Heart right ventricle (tissue), 16 donors: ENCODE measurements at regions not wholly inside any gene's neighbourhood (a gene's known extent, or its start where the extent isn't known, plus 50 kb on each side); places are given as distances from the start of the nearest gene placed in this dataset.

ENCODE experiments used
- ATAC-seq, 8 donors: fragments of 200-7000 bp; cut with Tn5 transposase; one replicate each; pipeline ENCODE4 v1.9.1; 2020; ENCODE audit warnings: mild to moderate bottlenecking in 8 of 8, moderate library complexity in 8 of 8, moderate number of reproducible peaks in 1 of 8
- DNase-seq, 2 donors: peaks; one replicate each; pipeline ENCODE4 v3.0.0-alpha.2; 2020
- H3K27ac ChIP-seq, 10 donors: fragments of 200-600 bp; sonication (generic) in 2 of 10; one replicate each; pipeline versions ENCODE4 v1.5.0 to v1.8.0; 2020 to 2022; ENCODE audit warnings: mild to moderate bottlenecking in 3 of 10
- H3K27me3 ChIP-seq, 7 donors: fragments of 200-600 bp; one replicate each; pipeline ENCODE4 v1.8.0; 2021 to 2022; ENCODE audit warnings: mild to moderate bottlenecking in 2 of 7
- H3K36me3 ChIP-seq, 9 donors: fragments of 200-600 bp; sonication (generic) in 1 of 9; one replicate each; pipeline versions ENCODE4 v1.5.0 to v1.8.0; 2020 to 2022; ENCODE audit warnings: mild to moderate bottlenecking in 2 of 9
- H3K4me1 ChIP-seq, 9 donors: fragments of 200-600 bp; sonication (generic) in 1 of 9; one replicate each; pipeline versions ENCODE4 v1.5.0 to v1.8.0; 2020 to 2022; ENCODE audit warnings: mild to moderate bottlenecking in 4 of 9
- H3K4me3 ChIP-seq, 10 donors: fragments of 200-600 bp; sonication (generic) in 2 of 10; one replicate each; pipeline versions ENCODE4 v1.5.0 to v1.8.0; 2020 to 2022; ENCODE audit warnings: mild to moderate bottlenecking in 7 of 10, moderate library complexity in 2 of 10
- H3K9me3 ChIP-seq, 11 donors: fragments of 200-600 bp in 10 of 11; sonication (generic) in 2 of 11; one replicate each; pipeline versions ENCODE4 v1.5.0 to v1.8.0; 2013 to 2022; ENCODE audit warnings: mild to moderate bottlenecking in 2 of 11, control low read depth in 1 of 11, moderate library complexity in 1 of 11
- WGBS, 2 donors: extraction: QIAGEN DNeasy Blood & Tissue Kit; methylation state at CpG; one replicate each; pipeline ENCODE4 v1.1.7; 2013; ENCODE audit warnings: inconsistent platforms in 1 of 2; 5-methylcytosine and 5-hydroxymethylcytosine counted together
- intact Hi-C, 10 donors: fragments of 100-400 bp; cut with DNase I; formaldehyde crosslinking; loops; one replicate each; pipeline versions ENCODE4 v1.11.1 to v1.14.2; 2022
- TF ChIP-seq, protein P1 (sequence below), 9 donors: fragments of 200-600 bp; sonication (generic) in 2 of 9; IDR thresholded peaks; one replicate each; pipeline versions ENCODE4 v1.5.0 to v1.8.0; 2021 to 2022; ENCODE audit warnings: antibody characterized with exemption in 9 of 9, mild to moderate bottlenecking in 5 of 9, moderate library complexity in 1 of 9
- donor health status: Arrhythmogenic right ventricular cardiomyopathy.
- donor health status: ischemic (EF 13 %, LVEDD 7.1; RV severe dilation, severe dysfunction).
- donor health status: healthy with polysubstance abuse.
- donor health status: DM: no; HTN: yes; CAD: no.
- donor health status: DM: no; HTN: no; CAD: no.
- donor health status: ischemic (EF 25% LVEDD 6.9; RV normal size, moderate dysfunction).
- donor health status: ischemic (EF 25% LVEDD 5.7; RV mildly dilated, moderate dysfunction).
- donor health status: healthy.
- donor health status: DM: yes; HTN: yes; CAD: no.
- donor health status: Ischemic cardiomyopathy.
- donor health status: ischemic (EF 35%, LVEDD 5.7; RV mildly dilated, moderate dysfunction).
- donor health status: nonischemic (EF 11% LVEDD 7.7; RV severe dilation, severe dysfunction).
- donor health status: DM: yes; HTN: yes; CAD: no.
- donor health status: PGD.
- donor health status: ischemic (EF 29% LVEDD 5.4; RV normal size, mild dysfunction).
- donor health status: nonischemic (EF 23%, LVEDD 6.1; RV moderate dilation, normal function).

DNA sequence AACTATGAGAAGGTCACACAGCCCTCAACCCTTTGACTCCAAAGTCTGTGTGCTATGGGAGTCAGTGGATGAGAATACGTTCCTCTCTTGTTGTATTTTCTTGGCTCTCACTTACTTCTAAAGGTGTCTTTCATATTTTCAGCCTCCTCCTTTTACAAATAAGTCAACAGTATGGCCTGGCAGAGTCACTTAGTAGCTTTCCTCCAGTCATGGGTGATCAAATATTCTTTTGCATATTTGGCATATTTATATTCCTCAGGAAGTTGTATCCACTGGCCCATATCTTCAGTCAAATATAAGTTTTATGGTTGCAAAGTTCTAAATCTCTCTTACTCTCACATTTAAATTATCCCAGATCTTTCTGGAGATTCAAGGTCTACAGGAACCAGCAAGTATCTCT is 327.5 kb downstream of the ETS1 start:
- intact Hi-C loops, result loop anchor here in 1 of 10 donors (10.0 kb wide), 1 partner anchor 55 kb away; no protein-coding TSS in a partner anchor
- TF ChIP-seq, protein P1, sequence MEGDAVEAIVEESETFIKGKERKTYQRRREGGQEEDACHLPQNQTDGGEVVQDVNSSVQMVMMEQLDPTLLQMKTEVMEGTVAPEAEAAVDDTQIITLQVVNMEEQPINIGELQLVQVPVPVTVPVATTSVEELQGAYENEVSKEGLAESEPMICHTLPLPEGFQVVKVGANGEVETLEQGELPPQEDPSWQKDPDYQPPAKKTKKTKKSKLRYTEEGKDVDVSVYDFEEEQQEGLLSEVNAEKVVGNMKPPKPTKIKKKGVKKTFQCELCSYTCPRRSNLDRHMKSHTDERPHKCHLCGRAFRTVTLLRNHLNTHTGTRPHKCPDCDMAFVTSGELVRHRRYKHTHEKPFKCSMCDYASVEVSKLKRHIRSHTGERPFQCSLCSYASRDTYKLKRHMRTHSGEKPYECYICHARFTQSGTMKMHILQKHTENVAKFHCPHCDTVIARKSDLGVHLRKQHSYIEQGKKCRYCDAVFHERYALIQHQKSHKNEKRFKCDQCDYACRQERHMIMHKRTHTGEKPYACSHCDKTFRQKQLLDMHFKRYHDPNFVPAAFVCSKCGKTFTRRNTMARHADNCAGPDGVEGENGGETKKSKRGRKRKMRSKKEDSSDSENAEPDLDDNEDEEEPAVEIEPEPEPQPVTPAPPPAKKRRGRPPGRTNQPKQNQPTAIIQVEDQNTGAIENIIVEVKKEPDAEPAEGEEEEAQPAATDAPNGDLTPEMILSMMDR (IDR thresholded peaks at IDR 0.05), result no peak
- no peaks in the 10 kb centered on the region for H3K36me3 ChIP-seq
- 87 to 90% methylated on average over 1 of the region's 1 CpG for WGBS, 2 donors
- ATAC-seq, result no peak
- no peaks in the 10 kb centered on the region for H3K27me3 ChIP-seq
- H3K4me1 ChIP-seq, result no peaks in the 10 kb centered on the region
- DNase-seq, result no peak
- H3K4me3 ChIP-seq, result no peak overlapping the region
- no peaks in the 10 kb centered on the region for H3K9me3 ChIP-seq
- no peak overlapping the region for H3K27ac ChIP-seq

GRCh38 chr11:128254941-128255340 is 332.4 kb downstream of the ETS1 start:
- Histone ChIP-seq H3K27me3 (no peaks in the 10 kb centered on the region), H3K4me1 (no peaks in the 10 kb centered on the region), H3K4me3 (no peak overlapping the region), H3K27ac (no peak overlapping the region), H3K9me3 (no peaks in the 10 kb centered on the region), H3K36me3 (no peaks in the 10 kb centered on the region)
- TF ChIP-seq, protein P1 (IDR thresholded peaks at IDR 0.05), result no peak
- intact Hi-C loops, result no loop called here
- DNase-seq, result no peak
- no peak for ATAC-seq

- intact Hi-C loops, result no loop called here
- Histone ChIP-seq H3K27me3 (no peaks in the 10 kb centered on the region), H3K27ac (no peak overlapping the region), H3K36me3 (no peaks in the 10 kb centered on the region), H3K4me1 (peaks cover 0 to 9% (median 0%) of the 10 kb centered on the region in 9 donors), H3K9me3 (no peaks in the 10 kb centered on the region), H3K4me3 (no peak overlapping the region)
- ATAC-seq, result no peak
- WGBS, 2 donors, result 81 to 91% methylated on average over 2 of the region's 2 CpGs
- TF ChIP-seq, protein P1 (IDR thresholded peaks at IDR 0.05), result no peak
- DNase-seq, result no peak
Observed at GRCh38 chr11:128251140-128251539, 336.2 kb downstream of the ETS1 start.

GRCh38 chr11:128250482-128250881 is 336.9 kb downstream of the ETS1 start:
- no peak for DNase-seq
- intact Hi-C loops, result no loop called here
- 92 to 93% methylated on average over 2 of the region's 2 CpGs for WGBS, 2 donors
- H3K4me3 ChIP-seq, result no peak overlapping the region
- H3K27me3 ChIP-seq, result no peaks in the 10 kb centered on the region
- H3K27ac ChIP-seq, result no peak overlapping the region
- H3K4me1 ChIP-seq, result peaks cover 0 to 9% (median 0%) of the 10 kb centered on the region in 9 donors
- H3K36me3 ChIP-seq, result no peaks in the 10 kb centered on the region
- TF ChIP-seq, protein P1 (IDR thresholded peaks at IDR 0.05), result no peak
- no peak for ATAC-seq
- no peaks in the 10 kb centered on the region for H3K9me3 ChIP-seq
